GM12873 (cell line): ENCODE measurements at regions not wholly inside any gene's neighbourhood (a gene's known extent, or its start where the extent isn't known, plus 50 kb on each side); places are given as distances from the start of the nearest gene placed in this dataset.

Experiments used
- TF ChIP-seq, protein P1 (sequence below): IDR thresholded peaks from 2 replicates; pipeline ENCODE4 v1.5.1; 2012; ENCODE audit warnings: low read depth, mild to moderate bottlenecking, moderate library complexity, low read length, control low read depth; ENCODE audit not compliant: insufficient read depth; ENCODE audit errors: missing control alignments

DNA sequence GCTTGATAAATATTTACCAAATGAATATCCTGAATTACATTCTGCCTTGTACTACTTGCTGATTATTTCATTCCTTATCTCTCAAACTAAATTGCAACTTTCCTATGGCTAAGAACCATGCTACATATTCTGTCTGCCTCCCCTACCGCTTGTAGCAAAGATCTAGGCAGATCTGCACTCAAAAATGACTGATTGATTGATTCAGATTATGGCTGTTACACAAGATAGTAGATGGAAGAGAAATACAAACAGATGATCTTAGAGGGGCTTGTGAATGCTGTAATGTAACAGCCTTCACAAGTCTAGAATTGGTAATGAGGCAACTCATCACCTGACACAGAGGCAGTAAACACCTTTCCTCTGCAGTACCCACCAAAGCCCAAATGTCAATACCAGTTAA, 446.1 kb downstream of the PRELID2 start:
- TF ChIP-seq, protein P1, sequence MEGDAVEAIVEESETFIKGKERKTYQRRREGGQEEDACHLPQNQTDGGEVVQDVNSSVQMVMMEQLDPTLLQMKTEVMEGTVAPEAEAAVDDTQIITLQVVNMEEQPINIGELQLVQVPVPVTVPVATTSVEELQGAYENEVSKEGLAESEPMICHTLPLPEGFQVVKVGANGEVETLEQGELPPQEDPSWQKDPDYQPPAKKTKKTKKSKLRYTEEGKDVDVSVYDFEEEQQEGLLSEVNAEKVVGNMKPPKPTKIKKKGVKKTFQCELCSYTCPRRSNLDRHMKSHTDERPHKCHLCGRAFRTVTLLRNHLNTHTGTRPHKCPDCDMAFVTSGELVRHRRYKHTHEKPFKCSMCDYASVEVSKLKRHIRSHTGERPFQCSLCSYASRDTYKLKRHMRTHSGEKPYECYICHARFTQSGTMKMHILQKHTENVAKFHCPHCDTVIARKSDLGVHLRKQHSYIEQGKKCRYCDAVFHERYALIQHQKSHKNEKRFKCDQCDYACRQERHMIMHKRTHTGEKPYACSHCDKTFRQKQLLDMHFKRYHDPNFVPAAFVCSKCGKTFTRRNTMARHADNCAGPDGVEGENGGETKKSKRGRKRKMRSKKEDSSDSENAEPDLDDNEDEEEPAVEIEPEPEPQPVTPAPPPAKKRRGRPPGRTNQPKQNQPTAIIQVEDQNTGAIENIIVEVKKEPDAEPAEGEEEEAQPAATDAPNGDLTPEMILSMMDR: no peak

DNA sequence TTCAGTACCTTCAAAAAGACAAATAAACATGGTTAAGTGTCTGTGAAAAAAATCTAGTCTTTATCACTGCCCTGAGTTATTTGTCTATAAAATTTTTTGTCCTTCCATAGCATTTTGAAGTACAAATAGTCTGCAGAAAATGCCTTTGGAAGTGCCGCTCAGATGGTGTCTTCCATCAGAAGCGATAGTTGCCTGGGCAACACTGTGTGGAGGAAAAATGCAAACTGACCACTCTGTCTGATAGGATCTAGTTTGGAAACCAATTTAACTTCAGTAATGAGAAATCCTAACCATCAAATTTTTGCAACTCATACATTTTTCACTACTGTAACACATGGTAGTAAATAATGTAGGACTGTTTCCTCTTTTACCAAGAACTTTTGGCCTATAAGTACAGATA, 449.9 kb downstream of the PRELID2 start:
- TF ChIP-seq, protein P1: no peak

DNA sequence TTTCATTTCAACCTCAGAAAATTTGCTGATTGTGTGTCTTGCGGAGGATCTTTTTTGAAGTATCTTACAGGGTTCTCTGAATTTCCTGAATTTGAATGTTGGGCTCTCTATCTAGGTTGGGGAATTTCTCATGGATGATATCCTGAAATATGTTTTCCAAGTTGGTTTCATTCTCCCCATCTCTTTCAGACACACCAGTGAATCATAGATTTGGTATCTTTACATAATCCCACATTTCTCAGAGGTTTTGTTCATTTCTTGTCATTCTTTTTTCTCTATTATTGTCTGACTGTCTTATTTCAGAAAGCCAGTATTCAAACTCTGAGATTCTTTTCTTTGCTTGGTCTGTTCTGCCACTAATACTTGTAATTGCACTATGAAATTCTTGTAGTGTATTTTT, 456.9 kb downstream of the PRELID2 start:
- TF ChIP-seq, protein P1: no peak

DNA sequence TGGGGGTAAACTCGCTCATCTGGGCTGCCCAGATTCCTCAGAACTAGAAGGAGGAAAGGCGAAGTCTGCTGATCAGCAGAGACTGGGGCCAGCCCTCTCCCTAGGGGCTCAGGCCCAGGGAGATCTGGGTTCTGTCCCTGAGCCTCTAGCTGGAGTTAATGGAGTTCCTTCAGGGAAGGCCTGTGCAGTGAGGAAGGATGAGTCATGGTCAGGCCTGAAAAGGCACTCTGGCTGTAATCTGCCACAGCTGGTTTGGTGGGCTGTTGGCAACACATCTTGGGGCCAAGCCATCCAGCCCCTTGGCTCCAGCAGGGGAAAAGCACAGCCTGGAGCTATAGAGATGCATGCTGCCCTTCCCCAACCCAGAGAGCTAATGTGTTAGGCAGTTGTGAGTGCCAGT, 459.6 kb downstream of the PRELID2 start:
- TF ChIP-seq, protein P1: no peak

DNA sequence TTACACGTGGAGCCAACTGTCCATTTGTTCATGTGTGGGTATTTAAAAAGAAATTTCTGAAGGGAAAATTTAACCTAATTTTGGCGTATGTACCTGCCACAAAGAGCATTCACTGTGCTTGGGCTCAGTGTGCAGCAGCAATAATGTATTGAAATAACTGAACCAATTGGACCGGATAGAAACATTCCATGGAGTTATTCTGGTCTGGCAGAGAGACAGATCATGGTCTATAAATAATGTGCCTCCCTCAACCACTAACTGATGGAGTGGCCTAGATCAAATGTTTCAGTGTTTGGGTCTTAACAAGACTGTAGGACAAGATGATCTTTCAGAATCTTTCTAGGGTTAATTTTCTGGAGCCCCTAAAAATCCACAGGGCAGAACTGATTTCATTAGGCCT, 469.7 kb downstream of the PRELID2 start:
- TF ChIP-seq, protein P1: no peak

DNA sequence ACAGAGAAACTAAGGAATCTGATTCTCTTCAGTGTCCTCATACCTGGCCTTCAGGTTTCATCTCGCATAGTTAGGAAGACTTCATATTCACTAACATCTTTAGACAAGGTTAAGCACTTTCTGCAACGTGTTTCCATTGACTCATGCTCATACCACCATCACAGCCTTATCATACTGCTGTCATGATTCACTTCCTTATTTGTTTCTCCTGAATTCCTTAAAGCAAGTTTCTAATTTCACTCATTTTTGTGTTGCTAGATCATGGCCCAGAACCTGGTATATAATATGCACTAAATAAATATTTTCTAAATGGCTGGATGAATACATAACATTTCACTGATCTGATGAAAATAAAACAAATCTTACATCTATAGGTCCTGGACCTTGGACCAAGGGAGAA, 472.9 kb downstream of the PRELID2 start:
- TF ChIP-seq, protein P1: no peak

DNA sequence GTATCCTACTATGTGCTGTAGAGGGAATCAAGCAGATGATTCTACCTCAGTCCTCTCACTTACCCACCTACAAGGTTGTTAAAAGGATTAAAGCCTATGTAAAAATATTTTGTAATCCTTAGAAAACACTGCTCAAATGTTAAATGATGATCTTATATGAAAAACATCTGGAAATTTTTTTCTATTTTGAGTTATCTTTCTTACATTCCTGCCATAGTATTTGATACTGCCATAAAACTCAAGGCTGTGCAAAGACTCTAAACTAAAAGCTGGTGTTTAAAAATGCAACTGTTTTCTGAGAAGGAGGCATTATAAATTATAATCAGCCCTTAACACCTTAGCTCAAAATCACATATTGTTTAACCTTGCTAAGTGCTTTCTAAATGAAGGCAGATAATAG, 474.2 kb downstream of the PRELID2 start:
- TF ChIP-seq, protein P1: no peak

DNA sequence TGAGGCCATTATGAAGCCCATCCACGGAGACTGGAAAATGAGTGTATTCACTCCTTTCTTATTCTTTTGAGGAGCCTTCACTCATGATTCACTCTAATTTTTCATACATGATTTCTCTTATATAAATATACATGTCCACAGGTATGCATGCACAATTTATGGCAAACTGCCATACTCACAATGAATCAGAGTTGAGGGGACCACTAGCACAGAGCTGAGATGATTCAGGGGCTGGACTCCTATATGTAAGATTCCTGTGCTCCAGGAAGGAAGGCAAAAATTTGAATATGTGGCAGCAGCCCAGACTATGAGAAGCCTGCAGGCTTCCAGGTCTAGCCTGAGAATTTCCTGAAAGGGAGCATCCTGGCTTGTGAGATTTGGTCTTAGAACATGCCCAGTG, 484.6 kb downstream of the PRELID2 start:
- TF ChIP-seq, protein P1: no peak
